HG02943 (cell line): ENCODE measurements at regions not wholly inside any gene's neighbourhood (a gene's known extent, or its start where the extent isn't known, plus 50 kb on each side); places are given as distances from the start of the nearest gene placed in this dataset.
"Not testable (repeated sequence)": the region's sequence is repeated elsewhere in the genome, so short reads cannot be mapped to it uniquely, and the experiment has no call there.

Experiments
- ATAC-seq: cut with Tn5 transposase; IDR thresholded peaks from one replicate; pipeline ENCODE4 v1.9.1; 2021; ENCODE audit warnings: mild to moderate bottlenecking, low read depth, moderate library complexity; ENCODE audit not compliant: unreplicated experiment

GRCh38 chr5:71771191-71771590, 52.1 kb downstream of the CARTPT start:
- no peak for ATAC-seq

DNA sequence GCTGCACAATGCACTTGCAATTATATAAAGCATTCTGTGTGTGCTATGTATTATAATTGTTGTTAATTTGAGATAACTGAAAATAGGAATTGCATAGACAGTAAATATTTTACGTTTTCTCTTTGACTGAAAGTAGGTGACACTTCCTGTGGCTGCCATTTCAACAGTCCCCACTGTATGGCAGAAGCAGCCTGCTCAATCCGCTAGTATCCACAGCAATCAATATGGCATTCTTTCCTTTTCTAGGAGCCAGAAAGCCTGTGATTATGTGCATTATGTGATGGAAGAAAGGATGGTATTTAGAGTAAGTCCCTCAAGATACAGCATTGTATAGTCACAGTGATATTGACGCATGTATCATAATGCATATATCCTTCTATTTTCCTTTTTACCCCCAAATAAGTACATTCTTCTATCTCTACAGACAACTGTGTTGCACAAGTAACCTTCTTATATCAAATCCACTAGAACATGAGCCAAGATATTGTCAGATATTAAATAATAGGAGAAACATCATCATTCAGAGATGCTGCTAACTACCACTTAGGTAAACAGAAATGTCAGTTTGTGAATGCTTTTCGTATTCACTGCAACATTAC, 59.7 kb downstream of the CARTPT start:
- no peak for ATAC-seq

- no peak for ATAC-seq
Measured at GRCh38 chr5:71780597-71780996, 61.5 kb downstream of the CARTPT start.

GRCh38 chr5:71782393-71782770, 63.3 kb downstream of the CARTPT start:
- peak; percentile 40 for ATAC-seq

DNA sequence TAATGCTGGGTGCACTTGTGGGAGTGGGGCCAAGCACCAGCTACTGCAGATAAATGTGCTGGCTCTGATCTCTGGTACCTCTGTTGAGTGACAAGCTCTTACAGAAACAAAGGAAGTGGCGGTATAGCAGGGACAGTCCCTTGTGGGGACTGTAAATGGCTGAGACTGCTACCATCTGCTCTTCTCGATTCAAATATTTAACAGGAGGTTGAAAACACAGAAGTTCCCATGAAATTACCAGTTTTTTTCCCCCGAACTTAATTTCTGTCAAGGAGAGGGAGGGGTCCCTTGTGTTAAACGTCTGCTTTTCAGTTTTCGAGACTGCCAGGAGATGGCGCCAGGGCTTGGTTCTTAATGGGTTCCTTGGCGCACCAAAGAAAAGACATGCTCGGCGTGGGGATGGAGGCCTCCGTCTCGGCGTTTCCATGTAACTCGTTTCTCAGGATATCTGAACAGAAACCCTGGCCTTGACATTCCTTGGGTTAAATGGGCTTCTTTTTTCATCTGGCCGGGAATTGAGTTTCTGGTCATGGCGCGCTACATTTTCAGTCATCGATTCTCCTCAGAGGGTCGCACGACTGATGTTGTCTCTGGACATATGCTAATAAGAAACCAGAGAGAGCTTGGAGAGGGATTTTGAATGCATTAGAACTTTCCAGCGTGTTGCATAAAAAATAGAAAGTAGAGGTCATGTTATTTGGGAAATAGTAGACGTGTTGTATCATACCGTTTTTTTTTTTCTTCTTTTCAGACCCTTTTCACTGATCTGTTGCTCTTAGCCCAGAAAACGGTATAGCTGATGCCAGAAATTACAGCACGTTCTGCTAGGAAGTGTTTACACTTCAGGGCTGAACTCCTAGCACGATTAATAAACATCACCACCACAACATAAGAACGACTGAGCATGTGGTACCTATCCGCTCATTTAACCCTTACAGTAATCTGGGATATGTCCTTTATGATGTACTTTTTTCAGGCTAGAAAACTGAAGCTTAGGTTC, 64.0 kb downstream of the CARTPT start:
- peak; percentile 88 for ATAC-seq

GRCh38 chr5:71783891-71784290, 64.8 kb downstream of the CARTPT start:
- ATAC-seq: no peak

DNA sequence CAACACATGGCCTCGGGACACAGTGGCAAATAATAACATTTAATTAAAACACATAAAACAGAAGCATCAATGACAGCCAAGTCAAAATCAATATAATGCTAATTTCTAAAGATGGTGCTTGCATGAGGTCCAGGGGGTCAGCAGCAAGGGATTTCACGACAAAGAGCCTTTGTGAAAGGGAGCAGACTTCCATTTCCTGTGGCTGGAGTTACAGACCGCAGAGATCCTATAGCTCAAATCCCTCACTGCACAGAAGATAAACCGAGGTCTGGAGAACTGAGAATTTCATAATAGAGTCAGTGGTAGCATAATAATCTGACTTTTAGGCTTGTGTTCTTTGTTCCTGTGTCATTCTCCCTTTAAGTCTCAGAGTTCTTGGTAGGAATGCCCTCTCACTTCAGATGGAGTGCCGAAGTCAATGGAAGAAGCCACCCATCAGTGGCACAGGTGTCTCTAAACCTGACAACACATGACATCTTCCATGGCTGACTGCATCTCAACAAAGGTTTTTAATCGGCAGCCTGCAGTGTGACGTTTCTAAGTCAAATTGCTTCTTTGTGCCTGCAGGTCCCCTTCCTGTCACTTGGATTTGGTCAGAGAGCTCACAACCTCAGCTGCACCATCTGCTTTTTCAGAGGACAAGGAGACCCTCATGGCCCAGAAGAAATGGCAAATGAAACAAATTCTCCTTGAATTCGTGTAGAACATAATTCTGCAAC, 67.4 kb downstream of the CARTPT start:
- ATAC-seq: no peak

- ATAC-seq: no peak
Measured at GRCh38 chr5:71788794-71789193, 69.7 kb downstream of the CARTPT start.

GRCh38 chr5:71789746-71790145, 70.7 kb downstream of the CARTPT start:
- no peak for ATAC-seq

DNA sequence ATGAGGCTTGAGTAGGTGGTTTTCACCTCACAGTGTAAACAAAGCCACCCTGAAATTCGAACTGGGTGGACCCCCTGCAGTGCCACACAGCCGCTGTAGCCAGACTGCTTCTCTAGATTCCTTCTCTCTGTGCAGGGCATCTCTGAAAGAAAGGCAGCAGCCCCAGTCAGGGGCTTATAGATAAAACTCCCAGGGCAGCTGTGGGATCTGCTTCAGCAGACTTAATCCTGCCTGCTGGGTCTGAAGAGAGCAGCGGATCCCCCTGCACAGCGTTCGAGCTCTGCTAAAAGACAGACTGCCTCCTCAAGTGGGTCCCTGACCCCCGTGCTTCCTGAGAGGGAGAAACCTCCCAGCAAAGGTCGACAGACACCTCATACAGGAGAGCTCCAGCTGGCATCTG, 71.4 kb downstream of the CARTPT start:
- ATAC-seq: no peak

- not testable (repeated sequence) for ATAC-seq
Measured at GRCh38 chr5:71792041-71792440, 73.0 kb downstream of the CARTPT start.

DNA sequence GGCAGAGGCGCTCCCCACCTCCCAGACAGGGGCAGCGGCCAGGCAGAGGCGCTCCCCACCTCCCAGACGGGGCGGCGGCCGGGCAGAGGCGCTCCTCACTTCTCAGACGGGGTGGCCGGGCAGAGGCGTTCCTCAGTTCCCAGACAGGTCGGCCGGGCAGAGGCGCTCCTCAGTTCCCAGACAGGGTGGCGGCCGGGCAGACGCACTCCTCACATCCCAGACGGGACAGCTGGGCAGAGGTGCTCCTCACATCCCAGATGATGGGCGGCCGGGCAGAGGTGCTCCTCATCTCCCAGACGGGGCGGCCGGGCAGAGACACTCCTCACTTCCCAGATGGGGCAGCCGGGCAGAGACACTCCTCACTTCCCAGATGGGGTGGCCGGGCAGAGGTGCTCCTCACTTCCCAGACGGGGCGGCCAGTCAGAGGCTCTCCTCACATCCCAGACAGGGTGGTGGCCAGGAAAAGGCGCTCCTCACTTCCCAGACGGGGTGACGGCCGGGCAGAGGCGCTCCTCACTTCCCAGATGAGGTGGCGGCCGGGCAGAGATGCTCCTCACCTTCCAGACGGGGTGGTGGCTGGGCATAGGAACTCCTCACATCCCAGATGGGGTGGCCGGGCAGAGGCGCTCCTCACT, 75.1 kb downstream of the CARTPT start:
- no peak for ATAC-seq

DNA sequence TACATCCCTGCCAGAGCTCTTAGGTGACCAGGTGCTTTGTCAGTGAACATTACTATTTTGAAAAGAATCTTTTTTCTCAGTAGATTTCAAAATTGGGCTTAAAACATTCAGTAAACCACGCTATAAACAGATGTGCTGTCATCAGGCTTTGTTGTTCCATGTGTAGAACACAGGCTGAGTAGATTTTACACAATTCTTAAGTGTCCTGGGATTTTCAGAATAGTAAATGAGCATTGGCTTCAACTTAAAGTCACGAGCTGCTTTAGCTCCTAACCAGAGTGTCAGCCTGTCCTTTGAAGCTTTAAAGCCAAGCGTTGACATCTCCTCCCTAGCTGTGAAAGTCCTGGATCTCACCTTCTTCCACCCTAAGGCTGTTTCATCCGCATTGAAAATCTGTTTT, 83.6 kb downstream of the CARTPT start:
- no peak for ATAC-seq

DNA sequence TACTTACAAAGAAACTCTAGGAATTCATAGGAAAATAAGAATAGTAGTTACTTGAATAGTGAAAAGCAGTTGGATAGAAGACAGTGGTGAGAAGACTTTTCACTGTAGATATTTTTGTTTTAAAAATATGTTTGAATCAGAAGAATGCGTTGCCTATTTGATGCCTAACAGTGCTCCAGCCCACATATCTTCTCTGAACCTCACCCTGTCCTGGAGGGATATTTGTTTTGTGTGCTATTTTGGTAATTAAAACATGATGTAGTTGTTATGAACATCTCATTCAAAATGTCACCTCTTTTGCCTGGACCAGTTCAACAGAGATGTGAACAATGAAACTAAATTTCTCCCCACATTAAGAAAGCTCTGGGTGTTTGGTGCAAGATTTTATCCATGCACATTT, 87.6 kb downstream of the CARTPT start:
- ATAC-seq: no peak

DNA sequence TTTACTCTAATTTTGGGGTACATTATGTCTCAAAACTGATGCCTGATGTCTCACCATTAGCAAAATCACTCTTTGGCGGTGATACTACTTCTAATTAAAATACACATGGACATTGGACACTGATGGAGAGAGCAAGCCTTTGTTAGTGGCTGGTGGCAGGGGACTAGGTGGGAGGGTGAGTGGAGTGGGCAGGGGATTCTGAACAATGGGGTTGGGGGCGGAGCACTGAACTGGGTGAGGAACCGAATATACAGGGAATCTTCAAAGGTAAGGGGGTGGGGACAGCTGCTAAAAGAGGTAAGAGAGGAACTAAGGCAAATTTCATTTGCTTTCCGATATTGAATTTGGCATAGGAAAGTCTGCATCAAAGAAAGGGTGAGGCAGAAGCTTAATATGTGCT, 88.8 kb downstream of the CARTPT start:
- no peak for ATAC-seq

GRCh38 chr5:71809446-71809845, 90.4 kb downstream of the CARTPT start:
- no peak for ATAC-seq

DNA sequence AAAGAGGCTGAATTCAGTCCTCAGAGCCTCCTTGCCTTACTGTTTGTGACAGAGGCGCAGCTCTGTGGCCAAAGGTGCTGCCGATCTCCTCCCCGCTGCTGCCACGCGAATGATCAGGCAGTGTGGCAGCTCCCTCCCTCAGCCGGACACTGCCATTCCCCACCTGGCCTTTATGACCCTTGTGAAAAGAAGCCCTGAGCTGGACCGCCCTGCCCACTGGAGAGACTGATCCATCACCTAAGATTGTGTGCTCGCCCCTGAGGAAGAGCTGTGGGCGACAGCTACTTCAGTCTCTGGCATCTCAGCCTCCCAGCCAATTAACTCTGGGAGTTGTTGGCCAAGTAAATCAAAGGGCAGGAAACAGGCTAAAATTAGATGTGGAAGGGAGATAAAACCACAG, 90.9 kb downstream of the CARTPT start:
- ATAC-seq: no peak

DNA sequence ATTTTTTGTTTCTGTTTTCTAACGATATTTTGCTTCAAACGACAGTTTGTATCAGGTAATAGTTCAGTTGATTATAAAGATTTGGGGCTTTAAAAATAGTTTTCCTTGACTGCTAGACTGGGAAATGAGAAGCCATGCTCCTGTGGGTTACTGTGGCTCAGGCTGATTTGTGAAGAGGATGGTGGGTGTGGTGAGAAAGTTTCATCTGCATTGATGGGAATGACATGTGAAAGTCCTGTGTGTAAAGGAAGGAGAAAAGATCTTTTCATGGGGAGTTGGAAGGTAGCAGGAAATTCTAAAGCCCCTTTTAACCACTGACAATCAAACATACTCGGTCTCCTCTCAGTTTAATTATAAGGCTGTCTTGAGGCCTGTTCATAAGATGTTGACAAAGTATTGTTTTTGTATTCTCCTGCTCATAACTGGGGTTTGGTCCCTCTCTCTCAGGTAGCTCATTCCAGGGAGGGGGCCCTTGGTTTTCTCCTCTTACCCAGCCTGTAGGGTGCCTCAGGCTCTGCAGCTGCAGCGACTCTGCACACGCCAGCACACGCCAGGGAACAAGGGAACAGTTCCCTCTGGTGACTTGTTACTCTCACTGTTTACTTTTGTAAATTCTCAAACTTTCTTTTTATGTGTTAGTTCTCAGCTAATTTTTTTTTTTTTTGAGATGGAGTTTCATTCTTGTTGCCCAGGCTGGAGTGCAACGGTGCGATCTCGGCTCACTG, 91.6 kb downstream of the CARTPT start:
- no peak for ATAC-seq

DNA sequence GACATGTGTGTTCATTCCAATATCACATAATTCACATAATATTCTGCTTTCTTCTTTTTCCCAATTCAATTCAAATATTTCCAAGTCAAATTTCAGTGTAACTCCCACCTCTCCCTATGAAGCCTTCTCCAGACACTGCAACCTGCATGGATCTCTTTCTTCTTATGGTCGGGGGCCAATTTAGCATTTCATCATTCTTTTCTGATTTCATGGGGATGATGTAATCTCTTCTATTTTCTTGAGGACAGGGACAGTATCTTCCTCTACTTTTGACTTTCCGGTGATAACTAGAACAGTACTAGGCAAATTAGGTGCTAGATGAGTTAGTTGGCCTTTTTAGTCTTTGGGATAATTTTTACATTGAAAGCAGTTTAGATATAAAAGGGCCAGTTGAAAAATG, 92.7 kb downstream of the CARTPT start:
- no peak for ATAC-seq

- ATAC-seq: no peak
Measured at GRCh38 chr5:71816307-71816706, 97.2 kb downstream of the CARTPT start.
